ENCODE measurements at regions not wholly inside any gene's neighbourhood (a gene's known extent, or its start where the extent isn't known, plus 50 kb on each side); places are given as distances from the start of the nearest gene placed in this dataset.
"Not testable (repeated sequence)": the region's sequence is repeated elsewhere in the genome, so short reads cannot be mapped to it uniquely, and the experiment has no call there.

GRCh38 chr3:3689601-3690375, 109.4 kb upstream of the LRRN1 start:
- DNase-seq (ENCODE audit: low read depth in 4 of 4, low spot score in 3 of 4) = no peak

DNA sequence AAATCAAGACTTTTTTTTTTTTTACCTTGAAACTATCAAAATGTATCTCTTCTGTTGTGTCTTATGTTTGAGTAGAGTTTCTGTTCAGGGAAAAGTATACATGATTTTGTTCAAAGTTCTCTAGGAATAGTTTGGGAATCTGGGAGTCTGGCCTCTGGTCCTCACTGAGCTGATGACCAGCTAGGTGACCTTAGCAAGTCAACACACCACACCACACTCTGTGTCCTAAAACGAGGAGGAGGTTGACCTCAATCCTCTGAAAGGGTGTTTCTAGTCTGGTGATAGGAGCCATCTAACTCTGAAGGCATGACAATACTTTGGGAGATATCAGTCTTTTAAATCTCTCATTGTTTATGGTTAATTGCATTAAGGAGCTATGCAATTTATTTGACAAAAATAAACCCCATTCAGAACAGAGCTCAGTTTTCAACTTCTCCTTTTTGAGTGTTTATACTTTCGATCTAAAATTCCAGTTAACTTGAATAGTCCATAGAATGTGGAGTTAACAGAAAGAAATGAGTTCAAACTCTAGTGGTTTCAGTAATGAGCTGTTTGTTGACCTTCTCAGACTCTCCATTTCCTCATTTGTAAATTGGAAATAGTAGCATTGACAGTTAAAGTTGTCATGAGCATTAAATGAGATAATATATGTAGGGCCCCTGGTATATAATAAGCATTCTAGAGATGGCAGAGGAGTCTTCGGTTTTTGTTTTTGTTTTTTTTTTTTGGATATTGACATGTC, 112.2 kb upstream of the LRRN1 start:
- no peak for DNase-seq (ENCODE audit: low read depth in 4 of 4, low spot score in 3 of 4)

GRCh38 chr3:3685721-3686120, 113.5 kb upstream of the LRRN1 start:
- no peak for DNase-seq (ENCODE audit: low read depth in 4 of 4, low spot score in 3 of 4)

DNA sequence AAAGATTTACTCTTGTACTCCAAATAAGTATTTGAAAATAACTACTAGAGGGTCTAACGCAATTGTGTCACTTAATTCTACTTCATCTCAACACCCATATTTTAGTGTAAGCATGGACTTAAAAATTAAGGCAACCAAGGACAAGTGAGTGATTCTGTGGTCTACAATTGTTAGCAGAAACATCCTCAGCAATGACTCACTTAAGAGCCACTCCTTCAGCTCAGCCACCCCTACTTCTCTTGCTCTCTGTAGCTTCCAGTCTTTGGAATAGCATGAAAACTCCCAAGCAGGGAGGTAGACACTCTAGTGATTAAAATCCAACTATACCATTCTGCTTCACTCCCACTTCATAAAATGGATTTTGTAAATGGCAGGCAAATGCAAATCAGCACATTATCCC, 116.0 kb upstream of the LRRN1 start:
- DNase-seq (ENCODE audit: low read depth in 4 of 4, low spot score in 3 of 4) = no peak

DNA sequence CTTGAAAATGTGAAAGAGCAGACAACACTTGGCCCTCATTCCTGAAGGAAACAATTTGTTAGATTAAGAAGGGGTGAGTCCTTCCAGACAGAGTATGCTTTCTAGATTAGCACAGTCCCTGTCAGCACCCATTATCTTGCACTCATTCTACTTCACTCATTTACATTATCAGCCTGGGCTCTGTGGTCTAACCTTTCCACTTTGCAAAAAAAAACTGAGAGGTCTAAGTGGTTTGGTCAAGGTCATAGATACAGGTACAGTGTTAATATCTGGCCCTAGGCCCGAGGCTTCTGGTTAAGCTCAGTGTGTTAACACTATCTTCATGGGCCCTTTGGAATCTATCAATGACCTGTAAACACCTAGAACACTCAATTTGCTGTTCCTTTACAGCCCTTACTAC, 123.4 kb upstream of the LRRN1 start:
- no peak for DNase-seq (ENCODE audit: low read depth in 4 of 4, low spot score in 3 of 4)

GRCh38 chr3:3675186-3675585, 124.0 kb upstream of the LRRN1 start:
- DNase-seq (ENCODE audit: low read depth in 4 of 4, low spot score in 3 of 4) = no peak

GRCh38 chr3:3666664-3667063, 132.6 kb upstream of the LRRN1 start:
- DNase-seq (ENCODE audit: low read depth in 4 of 4, low spot score in 3 of 4) = no peak

DNA sequence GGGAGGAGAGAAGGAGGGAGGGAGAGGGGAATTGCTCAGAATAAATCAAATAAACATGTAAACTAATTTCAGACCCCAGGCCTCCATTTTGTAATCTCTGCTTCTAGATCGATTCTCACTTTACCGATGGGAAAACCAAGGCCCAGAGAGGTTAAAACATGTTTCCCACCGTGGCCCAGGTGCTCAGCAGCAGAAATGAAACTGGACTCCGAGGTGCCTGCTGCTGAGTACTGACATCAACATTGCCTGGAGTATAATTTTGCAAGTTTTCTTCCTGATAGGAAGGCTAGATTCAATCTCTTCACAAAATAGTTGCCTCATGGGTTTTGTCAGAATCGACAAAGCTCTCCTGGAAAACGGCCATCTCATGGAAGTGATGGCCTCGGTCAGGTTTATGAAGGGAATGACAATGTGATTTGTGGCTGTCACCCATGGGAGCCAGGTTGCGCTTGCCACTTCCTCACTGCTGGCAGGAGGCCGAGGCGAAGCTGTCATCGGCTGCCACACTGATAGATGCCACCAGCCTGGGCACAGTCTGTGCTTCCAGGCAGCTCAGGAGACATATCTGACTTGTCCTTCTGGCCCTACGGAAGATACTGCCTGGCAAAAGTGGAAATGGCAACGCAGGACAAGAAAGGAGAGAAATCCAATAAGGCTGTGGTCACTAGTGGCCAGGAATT, 133.1 kb upstream of the LRRN1 start:
- no peak for DNase-seq (ENCODE audit: low read depth in 4 of 4, low spot score in 3 of 4)

DNA sequence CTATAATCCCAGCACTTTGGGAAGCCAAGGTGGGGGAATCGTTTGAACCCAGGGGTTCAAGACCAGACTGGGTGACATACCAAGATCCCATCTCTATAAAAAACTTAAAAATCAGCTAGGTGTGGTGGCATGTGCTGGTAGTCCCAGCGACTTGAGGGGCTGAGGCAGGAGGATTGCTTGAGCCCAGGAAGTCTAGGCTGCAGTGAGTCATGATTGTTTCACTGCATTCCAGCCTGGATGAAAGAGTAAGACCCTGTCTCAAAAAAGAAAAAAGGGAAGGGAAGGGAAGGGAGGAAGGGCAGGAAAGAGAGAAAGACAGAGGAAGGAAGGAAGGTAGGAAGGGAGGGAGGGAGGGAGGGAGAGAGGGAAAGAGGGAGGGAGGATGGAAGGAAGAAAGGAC, 133.7 kb upstream of the LRRN1 start:
- DNase-seq (ENCODE audit: low read depth in 4 of 4, low spot score in 3 of 4) = no peak

DNA sequence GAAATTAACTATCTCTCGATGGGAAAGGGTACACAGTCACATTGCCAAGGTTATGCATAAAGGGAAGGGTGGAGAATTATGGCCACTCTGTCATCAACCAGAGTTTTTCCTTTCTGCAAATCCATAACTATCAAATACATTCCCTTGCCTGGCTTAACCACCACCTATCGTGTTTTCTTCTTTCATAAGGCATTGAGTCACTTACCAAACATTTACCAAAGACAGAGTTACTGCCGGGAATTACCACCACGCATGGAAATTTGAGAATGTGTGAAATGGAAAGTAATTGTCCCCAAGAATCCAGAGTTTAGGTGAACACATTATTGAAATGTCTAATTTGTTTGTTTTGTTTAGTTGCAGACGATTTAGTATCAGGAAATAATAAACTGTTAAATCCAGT, 134.3 kb upstream of the LRRN1 start:
- DNase-seq (ENCODE audit: low read depth in 4 of 4, low spot score in 3 of 4) = no peak

DNA sequence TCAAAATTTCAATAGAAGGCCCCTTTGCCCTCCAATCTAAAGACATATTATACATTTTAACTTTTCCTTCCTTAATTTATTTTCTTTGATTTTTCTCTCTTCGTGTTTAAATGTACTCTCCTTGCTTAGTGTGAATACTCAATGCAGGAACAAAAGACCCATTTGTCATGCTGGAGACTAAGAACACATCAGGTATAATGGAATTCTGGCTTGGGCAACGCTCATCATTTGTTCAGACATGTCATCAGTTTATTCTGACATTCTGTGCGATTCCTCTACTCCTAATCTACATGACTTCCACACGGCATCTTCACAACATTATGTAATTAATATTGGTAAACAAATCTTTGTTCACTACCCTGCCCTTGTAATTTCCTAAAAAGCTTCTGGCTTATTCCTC, 136.6 kb upstream of the LRRN1 start:
- no peak for DNase-seq (ENCODE audit: low read depth in 4 of 4, low spot score in 3 of 4)

DNA sequence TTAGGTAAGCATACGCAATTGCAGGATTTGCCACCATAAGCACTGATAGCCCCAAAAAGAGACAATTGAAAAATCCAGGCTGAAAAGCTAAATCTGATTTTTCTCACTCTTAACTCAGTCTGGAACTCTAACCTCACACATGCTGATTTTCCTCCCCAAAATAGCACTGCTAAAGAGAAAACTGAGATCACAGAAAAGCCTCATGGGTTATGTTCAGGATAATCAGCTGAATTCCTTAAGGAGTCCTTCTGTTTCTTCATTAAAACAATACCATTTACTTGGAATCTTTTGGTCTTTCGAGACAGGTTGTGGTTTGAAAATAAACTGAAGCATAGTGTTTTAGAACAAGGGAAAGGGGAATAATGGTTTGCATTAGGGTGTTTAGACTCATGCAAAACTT, 144.3 kb upstream of the LRRN1 start:
- DNase-seq (ENCODE audit: low read depth in 4 of 4, low spot score in 3 of 4) = no peak

DNA sequence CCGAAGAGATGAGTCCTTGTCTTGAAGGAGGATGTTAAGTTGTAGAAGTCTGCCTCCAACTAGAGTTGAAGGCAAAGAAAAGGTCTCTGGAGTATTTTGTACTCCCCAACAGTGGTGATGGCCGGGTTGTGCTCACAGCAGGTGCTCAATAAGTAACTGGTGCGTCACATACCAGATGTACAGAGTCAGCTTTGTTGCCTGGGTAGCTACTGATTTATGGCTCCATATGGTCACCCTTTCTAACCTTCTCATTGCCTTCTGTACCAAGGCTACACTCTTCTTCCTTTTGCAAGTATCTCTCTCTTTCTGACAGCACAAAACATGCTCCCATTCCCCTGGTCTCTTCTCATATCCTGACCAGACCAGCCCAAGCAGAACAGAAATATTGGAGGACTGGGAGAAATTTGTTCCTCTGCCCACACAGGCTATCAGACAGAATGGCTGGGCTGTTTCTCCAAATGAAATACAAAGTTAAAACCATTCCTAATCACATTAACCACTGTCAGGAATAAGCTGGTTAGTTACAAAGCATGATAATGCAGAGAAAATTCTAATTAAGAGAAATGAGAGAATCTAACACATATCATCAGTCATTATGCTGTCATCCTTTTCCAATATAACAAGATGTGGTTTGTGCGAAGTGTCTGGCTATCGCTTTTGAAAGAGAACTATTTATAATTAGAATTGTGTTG, 150.1 kb upstream of the LRRN1 start:
- DNase-seq (ENCODE audit: low read depth in 4 of 4, low spot score in 3 of 4) = no peak

DNA sequence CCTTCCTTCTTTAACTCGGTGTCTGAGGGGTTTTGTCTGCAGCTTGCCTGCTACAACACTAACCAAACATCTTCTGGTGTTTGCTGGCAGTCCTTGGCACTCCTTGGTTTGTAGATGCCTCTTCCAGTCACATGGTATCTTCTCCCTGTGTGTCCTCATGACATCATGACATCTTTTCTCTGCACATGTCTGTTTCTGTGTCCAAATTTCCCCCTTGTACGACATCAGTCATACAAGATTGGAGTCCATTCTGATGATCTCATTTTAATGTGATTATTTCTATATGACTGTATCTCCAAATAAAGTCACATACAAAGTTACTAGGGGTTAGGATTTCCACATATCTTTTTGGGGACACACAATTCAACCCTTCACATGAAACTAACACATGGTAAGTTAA, 152.3 kb upstream of the LRRN1 start:
- no peak for DNase-seq (ENCODE audit: low read depth in 4 of 4, low spot score in 3 of 4)

DNA sequence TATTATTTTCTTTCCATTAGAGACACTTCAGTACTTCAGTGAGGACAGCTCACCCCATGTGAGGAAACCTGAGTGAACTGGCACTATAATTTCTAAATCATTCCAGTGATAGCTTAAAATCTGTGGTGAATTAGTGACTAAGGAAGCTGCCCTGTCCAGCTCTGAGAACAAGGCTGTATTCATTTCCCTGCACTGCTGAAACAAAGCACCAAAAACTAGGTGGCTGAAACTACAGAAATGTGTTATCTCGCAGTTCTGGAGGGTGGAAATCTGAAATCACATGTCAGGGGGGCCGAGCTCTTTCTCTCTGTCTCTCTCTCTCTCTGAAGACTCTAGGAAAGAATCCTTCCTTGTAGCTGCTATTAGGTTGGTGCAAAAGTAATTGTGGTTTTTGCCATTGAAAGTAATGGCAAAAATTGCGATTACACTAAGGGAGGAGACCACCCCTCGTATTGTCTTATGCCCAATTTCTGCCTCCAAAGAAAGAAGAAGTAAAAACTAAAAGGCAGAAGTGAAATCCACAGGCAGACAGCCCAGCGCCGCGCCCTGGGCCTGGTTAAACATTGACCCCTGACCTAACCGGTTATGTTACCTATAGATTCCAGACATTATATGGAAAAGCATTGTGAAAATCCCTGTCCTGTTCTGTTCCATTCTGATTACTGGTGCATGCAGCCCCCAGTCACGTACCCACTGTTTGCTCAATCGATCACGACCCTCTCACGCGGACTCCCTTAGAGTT, 153.0 kb upstream of the LRRN1 start:
- not testable (repeated sequence) for DNase-seq (ENCODE audit: low read depth in 4 of 4, low spot score in 3 of 4)

DNA sequence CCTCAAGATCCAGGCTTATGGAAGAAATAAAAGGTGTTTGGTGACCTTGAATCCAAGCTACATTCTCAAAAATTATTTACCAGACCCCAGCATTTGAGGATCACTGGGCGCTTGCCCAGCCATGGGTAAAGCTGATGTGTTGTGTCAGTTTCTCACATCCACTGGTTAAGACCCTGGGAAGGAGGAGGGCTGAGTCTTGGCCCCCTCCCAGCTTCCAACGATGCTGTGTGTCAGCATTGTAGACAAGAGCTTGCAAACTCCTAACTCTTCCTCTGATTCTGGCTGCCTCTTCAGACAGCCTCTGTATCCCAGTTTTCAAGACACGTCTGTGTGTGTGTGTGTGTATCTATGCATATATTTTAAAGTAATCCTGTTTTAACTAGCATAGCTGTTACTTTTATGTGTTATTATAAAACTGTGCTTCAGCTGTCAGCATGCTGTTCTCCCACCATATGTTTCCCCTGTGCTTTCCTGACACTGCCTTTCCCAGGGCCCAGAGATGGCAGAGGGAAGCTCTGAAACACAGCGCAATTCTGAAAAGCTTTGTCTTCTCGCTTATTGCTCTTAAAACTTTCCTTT, 157.3 kb upstream of the LRRN1 start:
- DNase-seq (ENCODE audit: low read depth in 4 of 4, low spot score in 3 of 4) = no peak

GRCh38 chr3:3639078-3639477, 160.2 kb upstream of the LRRN1 start:
- DNase-seq (ENCODE audit: low read depth in 4 of 4, low spot score in 3 of 4) = no peak

DNA sequence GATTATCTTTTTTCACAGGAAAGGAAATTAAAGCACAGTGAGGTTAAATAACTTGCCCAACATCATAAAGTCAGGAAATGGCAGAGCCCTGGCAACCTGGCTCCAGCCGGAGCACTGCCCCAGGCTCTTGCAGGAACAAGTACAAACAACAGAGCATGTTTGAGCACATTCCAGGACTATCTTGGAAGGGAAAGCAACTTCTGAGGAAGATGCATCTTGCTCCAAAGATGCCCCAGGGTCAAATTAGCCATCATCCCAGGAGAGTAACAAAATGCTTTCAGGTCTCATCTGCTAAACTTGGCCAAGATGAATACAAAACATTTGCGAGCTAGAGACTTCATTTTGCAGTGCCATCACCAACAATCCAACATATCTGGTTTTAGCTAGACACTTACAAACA, 162.4 kb upstream of the LRRN1 start:
- DNase-seq (ENCODE audit: low read depth in 4 of 4, low spot score in 3 of 4) = no peak

DNA sequence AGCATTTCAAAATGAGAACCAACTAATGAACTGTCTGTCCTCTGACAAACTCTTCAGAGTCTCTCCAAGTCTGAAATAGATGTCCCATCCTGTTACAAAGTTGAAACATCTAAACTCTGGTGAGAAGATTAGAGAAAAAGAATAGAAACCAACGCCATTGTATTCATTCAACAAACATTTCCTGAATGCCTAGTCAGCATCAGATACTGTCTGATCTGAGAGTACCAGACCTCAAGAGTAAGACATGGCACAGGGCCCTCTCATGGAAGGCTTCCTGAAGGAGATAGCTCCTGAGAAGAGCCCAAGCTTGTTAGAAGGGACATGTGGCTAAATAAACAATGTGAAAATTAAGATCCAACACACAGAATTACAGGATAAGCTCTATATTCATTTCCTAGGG, 164.1 kb upstream of the LRRN1 start:
- no peak for DNase-seq (ENCODE audit: low read depth in 4 of 4, low spot score in 3 of 4)

DNA sequence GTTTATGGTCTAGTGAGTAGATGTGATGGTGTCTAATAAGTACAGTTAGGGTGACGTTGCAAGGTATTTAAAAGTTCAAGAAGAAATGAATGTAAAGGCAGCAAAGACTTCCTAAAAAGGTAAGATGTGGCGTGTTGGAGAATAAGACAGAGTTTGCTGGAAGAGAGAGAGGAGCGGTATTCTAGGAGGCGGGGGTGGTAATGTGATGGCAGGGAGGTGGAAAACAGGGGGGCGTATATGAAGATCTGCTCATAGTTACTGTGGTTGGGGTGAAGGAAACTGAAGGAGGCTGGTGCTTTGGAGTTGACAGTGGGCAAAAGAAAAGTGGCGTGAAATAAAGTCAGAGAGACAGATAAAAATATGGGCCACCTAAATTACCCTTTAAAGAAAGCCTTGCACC, 164.9 kb upstream of the LRRN1 start:
- no peak for DNase-seq (ENCODE audit: low read depth in 4 of 4, low spot score in 3 of 4)

All from left renal pelvis (tissue), 4 donors.